SH-SY5Y (cell line): ENCODE measurements at regions not wholly inside any gene's neighbourhood (a gene's known extent, or its start where the extent isn't known, plus 50 kb on each side); places are given as distances from the start of the nearest gene placed in this dataset.

Experiments
- GATA2 ChIP-seq: IDR thresholded peaks from 2 replicates; pipeline ENCODE4 v1.6.1; 2011; ENCODE audit warnings: mild to moderate bottlenecking, low read depth, low read length
- GATA3 ChIP-seq: IDR thresholded peaks from 2 replicates; pipeline ENCODE4 v1.6.1; 2011; ENCODE audit warnings: low read depth, mild to moderate bottlenecking, low read length, moderate library complexity

GRCh38 chr17:71709946-71710345 is 410.9 kb upstream of the SOX9 start:
- TF ChIP-seq GATA2: no peak
- no peak for TF ChIP-seq GATA3

DNA sequence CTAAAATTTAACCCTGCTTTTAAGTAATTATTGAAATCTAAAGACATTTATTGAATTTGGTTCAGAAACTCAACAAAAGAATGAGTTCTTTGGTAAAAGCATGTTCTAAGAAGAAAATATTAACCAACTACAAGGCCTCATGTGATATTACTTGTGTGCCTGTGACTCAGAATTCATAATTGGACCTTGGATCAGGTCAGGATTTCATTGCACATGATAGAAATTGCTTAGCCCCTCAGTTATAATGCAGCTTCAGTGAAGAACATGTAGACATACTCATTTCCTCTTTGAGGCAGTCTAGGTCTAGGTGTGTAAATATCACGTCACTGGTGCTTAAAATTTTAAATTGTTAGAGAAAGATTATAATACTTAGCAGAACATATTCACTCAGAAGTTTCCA is 410.0 kb upstream of the SOX9 start:
- TF ChIP-seq GATA2 (no peak), GATA3 (no peak)

GRCh38 chr17:71713846-71714245 is 407.0 kb upstream of the SOX9 start:
- TF ChIP-seq GATA3 (no peak), GATA2 (no peak)

DNA sequence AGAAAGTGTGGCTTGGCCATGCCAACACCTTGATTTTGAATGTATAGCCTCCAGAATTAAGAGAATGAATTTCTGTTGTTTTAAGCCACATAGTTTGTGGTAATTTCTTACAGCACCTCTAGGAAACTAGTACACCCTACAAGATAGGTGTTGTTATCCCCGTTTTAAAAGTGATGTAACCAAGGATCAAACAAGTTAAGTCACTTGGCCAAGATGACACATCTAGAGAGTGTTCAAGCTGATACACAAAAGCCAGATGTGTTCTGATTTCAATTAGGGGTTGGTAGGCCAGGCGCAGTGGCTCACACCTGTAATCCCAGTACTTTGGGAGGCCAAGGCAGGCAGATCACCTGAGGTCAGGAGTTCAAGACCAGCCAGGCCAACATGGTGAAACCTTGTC is 396.5 kb upstream of the SOX9 start:
- TF ChIP-seq GATA3 (no peak), GATA2 (no peak)

- TF ChIP-seq GATA2: no peak
- no peak for TF ChIP-seq GATA3
Observed at GRCh38 chr17:71725811-71726210, 395.0 kb upstream of the SOX9 start.

DNA sequence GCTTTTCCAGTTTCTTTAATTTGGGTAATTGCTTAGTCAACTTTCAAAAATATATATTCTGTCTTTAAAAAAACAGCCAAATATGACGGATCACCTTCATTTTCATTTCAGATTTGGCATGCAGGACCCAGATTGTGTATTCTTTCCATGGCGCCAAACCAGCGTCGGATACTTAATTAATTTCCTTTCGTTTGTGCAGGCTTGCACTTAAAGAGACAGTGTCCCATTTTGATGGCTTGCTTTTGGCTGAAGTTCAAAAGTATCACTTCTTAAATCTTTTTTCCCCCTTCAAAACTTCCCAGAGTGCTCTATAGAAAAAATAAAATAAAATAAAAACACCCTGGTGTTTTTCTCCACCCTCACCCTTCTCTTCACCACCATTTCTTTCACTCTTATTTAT is 394.5 kb upstream of the SOX9 start:
- TF ChIP-seq GATA2: no peak
- TF ChIP-seq GATA3: no peak

DNA sequence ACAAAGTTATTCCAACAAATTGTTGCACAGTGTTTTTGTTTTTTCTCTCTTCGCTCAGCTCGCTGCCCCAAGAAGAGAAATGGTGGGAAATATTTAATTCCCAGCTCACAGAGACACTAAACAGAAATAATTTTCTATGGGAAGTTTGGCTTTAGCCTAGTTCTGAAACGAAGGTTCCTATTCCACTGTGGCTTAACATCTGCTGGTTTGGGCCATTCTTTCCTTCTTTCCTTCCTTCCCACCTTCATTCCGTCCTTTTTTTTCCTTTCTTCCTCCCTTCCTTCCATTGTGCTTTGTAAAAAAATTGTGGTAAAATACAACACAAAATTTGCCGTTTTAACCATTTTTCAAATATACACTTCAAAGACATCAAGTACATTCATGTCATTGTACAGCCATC is 393.5 kb upstream of the SOX9 start:
- no peak for TF ChIP-seq GATA3
- TF ChIP-seq GATA2: no peak

- TF ChIP-seq GATA2 (no peak), GATA3 (no peak)
Observed at GRCh38 chr17:71727723-71728122, 393.1 kb upstream of the SOX9 start.

DNA sequence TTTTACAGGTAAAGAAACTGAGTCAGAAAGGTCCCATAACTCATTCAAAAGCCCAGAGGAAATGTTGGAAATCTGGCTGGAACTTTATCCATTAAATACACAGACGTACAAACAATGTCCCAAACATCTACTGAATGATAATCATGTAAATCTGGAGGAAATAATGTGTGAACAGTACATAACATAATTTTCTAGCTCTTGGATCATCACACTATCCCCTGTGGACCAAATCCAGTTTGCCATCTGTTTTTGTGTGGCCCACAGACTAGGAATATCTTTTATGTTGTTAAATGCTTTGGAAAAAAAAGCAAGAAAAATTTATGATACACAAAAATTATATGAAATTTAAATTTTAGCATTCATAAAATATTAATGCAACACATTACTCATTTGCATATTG is 389.9 kb upstream of the SOX9 start:
- TF ChIP-seq GATA2 (no peak), GATA3 (no peak)

DNA sequence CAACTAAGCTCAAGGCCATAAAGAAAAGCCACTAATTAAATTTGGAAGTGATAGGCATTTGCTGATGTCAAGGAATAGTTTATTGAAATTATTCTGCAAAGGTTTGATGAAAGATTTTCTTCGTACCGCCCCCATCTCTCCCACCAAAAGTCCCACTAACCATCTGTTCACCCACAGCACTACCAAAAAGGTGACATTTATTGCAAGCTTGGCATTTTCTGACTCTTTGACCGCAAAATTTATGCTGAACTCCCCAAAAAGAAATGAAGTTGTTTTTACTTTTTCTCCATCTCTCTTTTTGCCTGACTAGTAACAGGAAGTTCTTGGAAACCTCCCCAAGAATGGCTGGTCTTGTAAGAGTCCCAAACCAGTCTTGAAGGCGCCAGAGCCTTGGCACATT is 384.9 kb upstream of the SOX9 start:
- TF ChIP-seq GATA3 (no peak), GATA2 (no peak)

DNA sequence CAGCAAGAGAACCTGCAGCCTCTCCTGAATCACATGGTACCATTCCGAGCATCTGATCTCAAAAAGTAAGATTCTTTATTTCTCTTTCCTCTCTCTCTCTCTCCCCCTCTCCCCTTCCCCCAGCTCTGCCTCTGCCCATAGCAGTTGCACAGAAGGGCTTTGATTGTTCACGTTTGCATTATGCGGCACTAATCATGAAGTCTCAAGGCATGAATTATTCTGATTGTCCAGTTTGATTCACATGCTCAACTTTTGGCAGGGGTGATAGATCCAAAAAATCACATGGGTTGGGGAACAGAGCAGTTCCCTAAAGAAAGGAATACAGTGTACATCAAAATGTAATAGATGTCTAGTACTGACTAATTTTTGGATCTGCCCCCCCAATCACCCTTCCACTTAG is 380.0 kb upstream of the SOX9 start:
- TF ChIP-seq GATA2 (no peak), GATA3 (no peak)

DNA sequence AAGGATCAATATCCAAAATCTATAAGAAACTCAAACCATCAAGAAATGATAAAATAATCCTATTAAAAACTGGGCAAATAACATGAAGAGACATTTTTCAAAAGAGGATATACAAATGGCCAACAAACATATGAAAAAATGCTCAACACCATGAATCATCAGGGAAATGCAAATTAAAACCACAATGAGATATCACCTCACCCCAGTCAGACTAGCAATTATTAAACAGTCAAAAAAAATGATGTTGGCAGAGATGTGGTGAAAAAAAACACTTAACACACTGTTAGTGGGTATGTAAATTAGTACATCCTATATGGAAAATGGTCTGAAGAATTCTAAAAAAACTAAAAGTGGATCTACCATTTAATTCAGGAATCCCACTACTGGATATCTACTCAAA is 379.0 kb upstream of the SOX9 start:
- TF ChIP-seq GATA2 (no peak), GATA3 (no peak)

GRCh38 chr17:71748872-71749271 is 371.9 kb upstream of the SOX9 start:
- TF ChIP-seq GATA3 (no peak), GATA2 (no peak)

- TF ChIP-seq GATA2 (no peak), GATA3 (no peak)
Observed at GRCh38 chr17:71753070-71753469, 367.8 kb upstream of the SOX9 start.

- no peak for TF ChIP-seq GATA3
- no peak for TF ChIP-seq GATA2
Observed at GRCh38 chr17:71757156-71757555, 363.7 kb upstream of the SOX9 start.

DNA sequence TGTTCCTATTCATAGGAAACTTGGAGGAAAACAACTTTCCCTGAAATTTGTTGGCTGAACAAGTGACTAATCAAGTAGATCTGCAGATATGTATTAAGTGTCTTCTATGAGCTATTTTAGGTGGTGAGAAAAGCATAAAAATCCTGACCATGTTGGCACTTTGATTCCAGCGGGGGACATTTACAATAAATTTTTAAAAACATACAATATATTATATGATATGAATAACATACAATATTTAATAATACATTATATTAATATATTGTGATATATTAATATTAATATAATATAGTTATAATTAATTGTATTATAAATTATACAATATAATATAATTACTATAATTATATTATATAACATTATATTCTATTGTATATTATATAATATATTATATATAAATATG is 362.9 kb upstream of the SOX9 start:
- TF ChIP-seq GATA2 (no peak), GATA3 (no peak)

DNA sequence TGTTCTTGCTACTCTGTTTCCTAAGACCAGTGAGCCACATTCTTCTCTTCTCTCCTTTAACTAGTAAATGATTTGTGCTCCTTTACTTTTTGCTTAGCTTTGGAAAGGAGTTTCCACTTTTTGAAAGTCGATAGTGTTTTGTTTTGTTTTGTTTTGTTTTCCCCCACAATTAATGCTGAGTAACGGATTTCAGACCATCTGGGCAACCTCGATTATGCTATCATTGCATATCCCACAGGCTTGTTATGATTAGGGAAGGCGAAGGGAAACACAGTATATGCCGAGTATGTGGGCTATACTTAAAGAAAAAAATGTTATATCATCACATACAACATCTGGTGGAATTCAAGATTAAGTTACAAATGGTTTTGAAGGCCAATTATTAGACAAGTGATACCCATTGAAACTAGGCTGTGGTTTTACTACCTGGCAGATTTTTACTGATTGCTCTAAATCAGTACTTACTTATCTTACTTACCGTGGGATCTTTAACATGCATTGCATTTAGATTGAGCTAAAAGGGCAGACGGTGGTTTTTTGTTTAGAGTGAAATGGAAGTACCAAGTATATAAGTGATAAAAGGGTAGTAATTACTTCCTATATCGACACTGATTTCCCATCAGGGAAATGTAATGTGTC is 361.3 kb upstream of the SOX9 start:
- TF ChIP-seq GATA3: no peak
- no peak for TF ChIP-seq GATA2
